Mesenchymal stem cell (in vitro differentiated cells and primary cell): ENCODE measurements at regions not wholly inside any gene's neighbourhood (a gene's known extent, or its start where the extent isn't known, plus 50 kb on each side); places are given as distances from the start of the nearest gene placed in this dataset.

ENCODE experiments used
- DNase-seq: peaks from one replicate; pipeline ENCODE4 v3.0.0-alpha.2; 2013
- H2AFZ ChIP-seq: one replicate; pipeline ENCODE4 v1.6.1; 2013; ENCODE audit warnings: low read depth, mild to moderate bottlenecking, control low read depth, inconsistent platforms, low read length, moderate library complexity
- H2AK5ac ChIP-seq: 2 replicates; pipeline ENCODE4 v1.6.1; 2013; ENCODE audit warnings: low read length, moderate library complexity, mild to moderate bottlenecking, inconsistent platforms; ENCODE audit not compliant: severe bottlenecking
- H2BK120ac ChIP-seq: one replicate; pipeline ENCODE4 v1.6.1; 2013; ENCODE audit warnings: low read depth, mild to moderate bottlenecking, inconsistent platforms, low read length, moderate library complexity
- H2BK12ac ChIP-seq, 2 experiments: one replicate each; pipeline ENCODE4 v1.6.1; 2013; ENCODE audit warnings: inconsistent platforms in 2 of 2, low read length in 2 of 2, mild to moderate bottlenecking in 2 of 2, moderate library complexity in 2 of 2, control low read depth in 1 of 2
- H2BK15ac ChIP-seq: one replicate; pipeline ENCODE4 v1.6.1; 2013; ENCODE audit warnings: mild to moderate bottlenecking, low read depth, inconsistent platforms; ENCODE audit not compliant: poor library complexity, severe bottlenecking
- H2BK5ac ChIP-seq: 2 replicates; pipeline ENCODE4 v1.6.1; 2013; ENCODE audit warnings: low read depth, mild to moderate bottlenecking, low read length, control low read depth, inconsistent platforms; ENCODE audit not compliant: poor library complexity, severe bottlenecking
- H3K14ac ChIP-seq, 2 experiments: one replicate each; pipeline ENCODE4 v1.6.1; 2013; ENCODE audit warnings: inconsistent platforms in 2 of 2, low read length in 2 of 2, control low read depth in 1 of 2, mild to moderate bottlenecking in 1 of 2, moderate library complexity in 1 of 2
- H3K18ac ChIP-seq, 2 experiments: one replicate each; pipeline ENCODE4 v1.6.1; 2013; ENCODE audit warnings: inconsistent platforms in 2 of 2, low read length in 2 of 2, control low read depth in 1 of 2, low read depth in 1 of 2, mild to moderate bottlenecking in 1 of 2
- H3K23ac ChIP-seq, 2 experiments: one replicate each; pipeline ENCODE4 v1.6.1; 2013; ENCODE audit warnings: inconsistent platforms in 2 of 2, low read length in 2 of 2, mild to moderate bottlenecking in 2 of 2, moderate library complexity in 2 of 2, control low read depth in 1 of 2
- H3K27ac ChIP-seq: 2 replicates; pipeline ENCODE4 v1.5.1; 2013; ENCODE audit warnings: mild to moderate bottlenecking, moderate library complexity, low read length, control low read depth, inconsistent platforms; ENCODE audit not compliant: poor library complexity, severe bottlenecking
- H3K27me3 ChIP-seq, 2 experiments: 2 replicates each; pipeline versions ENCODE4 v1.6.1 to v1.7.0; 2013; ENCODE audit warnings: low read length in 2 of 2, mild to moderate bottlenecking in 2 of 2, moderate library complexity in 2 of 2, control low read depth in 1 of 2, inconsistent platforms in 1 of 2; ENCODE audit not compliant: control insufficient read depth in 1 of 2, insufficient read depth in 1 of 2
- H3K36me3 ChIP-seq, 2 experiments: 2 replicates each; pipeline versions ENCODE4 v1.6.1 to v1.7.0; 2013; ENCODE audit warnings: low read length in 2 of 2, control low read depth in 1 of 2, inconsistent platforms in 1 of 2, low read depth in 1 of 2, mild to moderate bottlenecking in 1 of 2; ENCODE audit not compliant: insufficient read depth in 2 of 2, control insufficient read depth in 1 of 2
- H3K4ac ChIP-seq, 2 experiments: one replicate each; pipeline ENCODE4 v1.6.1; 2013; ENCODE audit warnings: inconsistent platforms in 2 of 2, low read length in 2 of 2, mild to moderate bottlenecking in 2 of 2, moderate library complexity in 2 of 2, control low read depth in 1 of 2, low read depth in 1 of 2
- H3K4me1 ChIP-seq: 2 replicates; pipeline ENCODE4 v1.6.1; 2013; ENCODE audit warnings: low read depth, low read length, control low read depth; ENCODE audit not compliant: control insufficient read depth, insufficient read depth
- H3K4me2 ChIP-seq: 2 replicates; pipeline ENCODE4 v1.6.1; 2013; ENCODE audit warnings: low read length, mild to moderate bottlenecking, inconsistent platforms; ENCODE audit not compliant: poor library complexity, severe bottlenecking
- H3K4me3 ChIP-seq, 2 experiments: 2 replicates each; pipeline versions ENCODE4 v1.5.1 to v1.7.0; 2013; ENCODE audit warnings: low read length in 2 of 2, mild to moderate bottlenecking in 2 of 2, control low read depth in 1 of 2, low read depth in 1 of 2; ENCODE audit not compliant: insufficient read depth in 1 of 2
- H3K79me1 ChIP-seq: replicated peaks from 2 replicates; pipeline ENCODE4 v1.6.1; 2013; ENCODE audit warnings: mild to moderate bottlenecking, control low read depth, low read length, inconsistent platforms; ENCODE audit not compliant: poor library complexity, severe bottlenecking
- H3K9ac ChIP-seq: 2 replicates; pipeline ENCODE4 v1.7.0; 2013; ENCODE audit warnings: mild to moderate bottlenecking, low read length, moderate library complexity
- H3K9me3 ChIP-seq: 2 replicates; pipeline ENCODE4 v1.7.0; 2013; ENCODE audit warnings: mild to moderate bottlenecking, low read length; ENCODE audit not compliant: control insufficient read depth
- H4K8ac ChIP-seq: one replicate; pipeline ENCODE4 v1.6.1; 2013; ENCODE audit warnings: inconsistent platforms, mild to moderate bottlenecking, low read length, moderate library complexity
- H4K91ac ChIP-seq: one replicate; pipeline ENCODE4 v1.6.1; 2013; ENCODE audit warnings: mild to moderate bottlenecking, low read length, inconsistent platforms
- WGBS: methylation state at CpG from one replicate; pipeline ENCODE4 v1.1.7; 2013; ENCODE audit warnings: mixed read lengths; 5-methylcytosine and 5-hydroxymethylcytosine counted together

GRCh38 chr2:107267086-107267485 lies 381.1 kb upstream of the ST6GAL2 start:
- Histone ChIP-seq H3K4me2 (no peak overlapping the region), H4K91ac (no peak overlapping the region), H3K27me3 (no peaks in the 10 kb centered on the region), H2BK15ac (no peak overlapping the region), H2AK5ac (no peak overlapping the region), H3K9me3 (peaks cover 3% of the 10 kb centered on the region), H3K79me1 (no peaks in the 10 kb centered on the region), H3K14ac (no peak overlapping the region), H2BK5ac (no peak overlapping the region), H4K8ac (no peak overlapping the region), H2BK120ac (no peak overlapping the region), H2AFZ (no peak overlapping the region), H2BK12ac (no peak overlapping the region), H3K4me3 (no peak overlapping the region), H3K27ac (no peak overlapping the region), H3K4me1 (peaks cover 2% of the 10 kb centered on the region), H3K36me3 (no peaks in the 10 kb centered on the region), H3K23ac (no peak overlapping the region), H3K4ac (no peak overlapping the region), H3K18ac (no peak overlapping the region), H3K9ac (no peak overlapping the region)
- DNase-seq: no peak
- 61% methylated on average over 3 of the region's 3 CpGs for WGBS

GRCh38 chr2:107276034-107276433 lies 390.1 kb upstream of the ST6GAL2 start:
- WGBS: 29% methylated on average over 1 of the region's 2 CpGs
- Histone ChIP-seq H3K79me1 (no peaks in the 10 kb centered on the region), H2BK5ac (no peak overlapping the region)

GRCh38 chr2:107278672-107279071 lies 392.7 kb upstream of the ST6GAL2 start:
- 100% methylated on average over 1 of the region's 1 CpG for WGBS
- H3K14ac ChIP-seq: no peak overlapping the region
- no peaks in the 10 kb centered on the region for H3K36me3 ChIP-seq
- H3K23ac ChIP-seq: no peak overlapping the region
- no peak overlapping the region for H3K4me3 ChIP-seq
- H3K27ac ChIP-seq: no peak overlapping the region
- no peak overlapping the region for H2BK12ac ChIP-seq
- H2BK5ac ChIP-seq: no peak overlapping the region
- H2BK120ac ChIP-seq: no peak overlapping the region
- H2AK5ac ChIP-seq: no peak overlapping the region
- no peaks in the 10 kb centered on the region for H3K27me3 ChIP-seq
- peak overlapping the region; percentile 35 for H4K91ac ChIP-seq
- H3K9ac ChIP-seq: no peak overlapping the region
- no peak overlapping the region for H3K4me2 ChIP-seq
- DNase-seq: no peak
- no peak overlapping the region for H2AFZ ChIP-seq
- H3K4me1 ChIP-seq: no peaks in the 10 kb centered on the region
- no peak overlapping the region for H2BK15ac ChIP-seq
- H3K79me1 ChIP-seq: no peaks in the 10 kb centered on the region
- no peak overlapping the region for H4K8ac ChIP-seq
- H3K18ac ChIP-seq: no peak overlapping the region
- H3K4ac ChIP-seq: no peak overlapping the region
- no peaks in the 10 kb centered on the region for H3K9me3 ChIP-seq

More at GRCh38 chr2:107276034-107276433, 390.1 kb upstream of the ST6GAL2 start:
- no peak overlapping the region for H2BK120ac ChIP-seq
- no peak overlapping the region for H3K9ac ChIP-seq
- no peak overlapping the region for H3K23ac ChIP-seq
- H2AK5ac ChIP-seq: no peak overlapping the region
- no peak overlapping the region for H3K4me2 ChIP-seq
- no peak for DNase-seq
- no peak overlapping the region for H3K27ac ChIP-seq
- H3K27me3 ChIP-seq: no peaks in the 10 kb centered on the region
- H3K36me3 ChIP-seq: no peaks in the 10 kb centered on the region
- no peak overlapping the region for H3K4me3 ChIP-seq
- no peak overlapping the region for H2BK12ac ChIP-seq
- H3K14ac ChIP-seq: no peak overlapping the region
- no peak overlapping the region for H3K18ac ChIP-seq
- no peak overlapping the region for H2AFZ ChIP-seq
- H4K8ac ChIP-seq: no peak overlapping the region
- H3K9me3 ChIP-seq: no peaks in the 10 kb centered on the region
- H3K4ac ChIP-seq: no peak overlapping the region
- no peak overlapping the region for H2BK15ac ChIP-seq
- no peaks in the 10 kb centered on the region for H3K4me1 ChIP-seq
- no peak overlapping the region for H4K91ac ChIP-seq

- Histone ChIP-seq H3K4me1 (no peaks in the 10 kb centered on the region), H3K79me1 (no peaks in the 10 kb centered on the region), H2AFZ (no peak overlapping the region), H3K27me3 (no peaks in the 10 kb centered on the region), H2BK12ac (no peak overlapping the region), H3K27ac (no peak overlapping the region), H3K18ac (no peak overlapping the region), H3K4me3 (no peak overlapping the region), H3K4me2 (no peak overlapping the region), H3K4ac (no peak overlapping the region), H2BK5ac (no peak overlapping the region), H2BK120ac (no peak overlapping the region), H3K9ac (no peak overlapping the region), H3K36me3 (no peaks in the 10 kb centered on the region), H2BK15ac (no peak overlapping the region), H3K14ac (no peak overlapping the region), H3K9me3 (no peaks in the 10 kb centered on the region), H4K91ac (no peak overlapping the region), H2AK5ac (no peak overlapping the region), H3K23ac (no peak overlapping the region), H4K8ac (no peak overlapping the region)
- no peak for DNase-seq
- WGBS: 79% methylated on average over 1 of the region's 1 CpG
These were observed 395.7 kb upstream of the ST6GAL2 start for GRCh38 chr2:107281637-107282036.
